H9 (cell line): ENCODE measurements at regions not wholly inside any gene's neighbourhood (a gene's known extent, or its start where the extent isn't known, plus 50 kb on each side); places are given as distances from the start of the nearest gene placed in this dataset.

Experiments used
- DNase-seq: peaks from one replicate; pipeline ENCODE4 v3.0.0-alpha.2; 2017
- H2AFZ ChIP-seq: one replicate; pipeline ENCODE4 v1.6.1; 2013; ENCODE audit warnings: mild to moderate bottlenecking, low read length, control low read depth, moderate library complexity
- H2AK5ac ChIP-seq: 2 replicates; pipeline ENCODE4 v1.6.1; 2013; ENCODE audit warnings: low read length, control low read depth, mixed read lengths; ENCODE audit not compliant: insufficient read length
- H2BK120ac ChIP-seq: one replicate; pipeline ENCODE4 v1.6.1; 2013; ENCODE audit warnings: low read depth, mild to moderate bottlenecking, low read length, control low read depth, inconsistent platforms; ENCODE audit not compliant: poor library complexity, severe bottlenecking
- H2BK12ac ChIP-seq: 2 replicates; pipeline ENCODE4 v1.6.1; 2013; ENCODE audit warnings: low read length, control low read depth, mixed read lengths, low read depth; ENCODE audit not compliant: insufficient read length
- H2BK15ac ChIP-seq: 2 replicates; pipeline ENCODE4 v1.6.1; 2013; ENCODE audit warnings: low read depth, low read length, control low read depth
- H2BK20ac ChIP-seq: one replicate; pipeline ENCODE4 v1.6.1; 2013; ENCODE audit warnings: low read depth, mild to moderate bottlenecking, low read length, control low read depth, inconsistent platforms; ENCODE audit not compliant: poor library complexity, severe bottlenecking
- H2BK5ac ChIP-seq: 2 replicates; pipeline ENCODE4 v1.6.1; 2013; ENCODE audit warnings: low read length, control low read depth, mixed read lengths; ENCODE audit not compliant: insufficient read length
- H3K14ac ChIP-seq: 2 replicates; pipeline ENCODE4 v1.6.1; 2013; ENCODE audit warnings: low read length, control low read depth; ENCODE audit not compliant: insufficient read depth
- H3K18ac ChIP-seq: 2 replicates; pipeline ENCODE4 v1.6.1; 2013; ENCODE audit warnings: low read depth, mild to moderate bottlenecking, mixed read lengths, low read length, control low read depth; ENCODE audit not compliant: insufficient read length
- H3K23ac ChIP-seq: 2 replicates; pipeline ENCODE4 v1.6.1; 2013; ENCODE audit warnings: low read length, control low read depth, mixed read lengths, low read depth; ENCODE audit not compliant: insufficient read length
- H3K23me2 ChIP-seq: 2 replicates; pipeline ENCODE4 v1.6.1; 2013; ENCODE audit warnings: low read depth, mild to moderate bottlenecking, mixed read lengths, low read length, control low read depth; ENCODE audit not compliant: insufficient read length, poor library complexity, severe bottlenecking
- H3K27ac ChIP-seq: 2 replicates; pipeline ENCODE4 v1.5.1; 2013; ENCODE audit warnings: low read length, control low read depth, mixed read lengths, low read depth; ENCODE audit not compliant: insufficient read length
- H3K27me3 ChIP-seq: 2 replicates; pipeline ENCODE4 v1.6.1; 2013; ENCODE audit warnings: low read length, control low read depth, inconsistent platforms; ENCODE audit not compliant: insufficient read depth
- H3K4ac ChIP-seq: 2 replicates; pipeline ENCODE4 v1.6.1; 2013; ENCODE audit warnings: low read depth, mild to moderate bottlenecking, control low read depth, inconsistent platforms, low read length, moderate library complexity
- H3K4me1 ChIP-seq: 2 replicates; pipeline ENCODE4 v1.6.1; 2013; ENCODE audit warnings: low read length, control low read depth, inconsistent platforms; ENCODE audit not compliant: insufficient read depth
- H3K4me2 ChIP-seq: 2 replicates; pipeline ENCODE4 v1.6.1; 2013; ENCODE audit warnings: low read length, control low read depth, mixed read lengths; ENCODE audit not compliant: insufficient read length, insufficient read depth
- H3K56ac ChIP-seq: 2 replicates; pipeline ENCODE4 v1.6.1; 2013; ENCODE audit warnings: low read depth, mild to moderate bottlenecking, mixed read lengths, low read length, control low read depth; ENCODE audit not compliant: insufficient read length
- H3K79me1 ChIP-seq: 2 replicates; pipeline ENCODE4 v1.6.1; 2013; ENCODE audit warnings: low read depth, mild to moderate bottlenecking, moderate library complexity, low read length, control low read depth, inconsistent platforms; ENCODE audit not compliant: insufficient read depth, poor library complexity, severe bottlenecking
- H3K79me2 ChIP-seq: 2 replicates; pipeline ENCODE4 v1.6.1; 2013; ENCODE audit warnings: low read length, control low read depth, inconsistent platforms; ENCODE audit not compliant: insufficient read depth
- H3K9ac ChIP-seq: 2 replicates; pipeline ENCODE4 v1.6.1; 2013; ENCODE audit warnings: low read length, control low read depth, mixed read lengths; ENCODE audit not compliant: insufficient read length; ENCODE audit errors: extremely low read depth
- H3K9me3 ChIP-seq: one replicate; pipeline ENCODE4 v1.6.1; 2013; ENCODE audit warnings: low read depth, low read length, inconsistent platforms; ENCODE audit not compliant: control insufficient read depth
- H3T11ph ChIP-seq: one replicate; pipeline ENCODE4 v1.6.1; 2013; ENCODE audit warnings: mild to moderate bottlenecking, low read length, control low read depth, inconsistent platforms
- H4K20me1 ChIP-seq: one replicate; pipeline ENCODE4 v1.6.1; 2013; ENCODE audit not compliant: control insufficient read depth, insufficient read length, insufficient read depth
- H4K5ac ChIP-seq: 2 replicates; pipeline ENCODE4 v1.6.1; 2013; ENCODE audit warnings: low read depth, mild to moderate bottlenecking, mixed read lengths, low read length, control low read depth; ENCODE audit not compliant: insufficient read length
- H4K8ac ChIP-seq: replicated peaks from 2 replicates; pipeline ENCODE4 v1.6.1; 2013; ENCODE audit warnings: low read length, control low read depth, mixed read lengths, low read depth; ENCODE audit not compliant: insufficient read length
- H4K91ac ChIP-seq: 2 replicates; pipeline ENCODE4 v1.6.1; 2013; ENCODE audit warnings: low read depth, mild to moderate bottlenecking, moderate library complexity, mixed read lengths, low read length, control low read depth; ENCODE audit not compliant: insufficient read length
- H3K27ac Mint-ChIP-seq, 3 experiments: 2 replicates in 2 of 3; 3 replicates in 1 of 3; pipeline ENCODE4 v1.8.0; 2020 to 2021; ENCODE audit warnings: mixed read lengths in 3 of 3, mild to moderate bottlenecking in 1 of 3, moderate library complexity in 1 of 3
- H3K27me3 Mint-ChIP-seq: 2 replicates; pipeline ENCODE4 v1.8.0; 2021; ENCODE audit warnings: low read depth, mild to moderate bottlenecking, moderate library complexity, mixed read lengths
- H3K36me3 Mint-ChIP-seq, 3 experiments: 2 replicates in 2 of 3; 3 replicates in 1 of 3; pipeline ENCODE4 v1.8.0; 2020 to 2021; ENCODE audit warnings: low read depth in 3 of 3, mixed read lengths in 3 of 3; ENCODE audit not compliant: insufficient read depth in 1 of 3
- H3K4me1 Mint-ChIP-seq, 2 experiments: 2 replicates each; pipeline ENCODE4 v1.8.0; 2020; ENCODE audit warnings: mixed read lengths in 2 of 2
- H3K4me3 Mint-ChIP-seq, 2 experiments: 2 replicates in 1 of 2; 3 replicates in 1 of 2; pipeline ENCODE4 v1.8.0; 2020 to 2021; ENCODE audit warnings: mild to moderate bottlenecking in 2 of 2, mixed read lengths in 2 of 2, moderate library complexity in 1 of 2
- H3K9me3 Mint-ChIP-seq, 2 experiments: 2 replicates in 1 of 2; 3 replicates in 1 of 2; pipeline ENCODE4 v1.8.0; 2020; ENCODE audit warnings: mild to moderate bottlenecking in 2 of 2, mixed read lengths in 2 of 2, moderate library complexity in 1 of 2
- CTCF ChIP-seq: fragments of 200-600 bp; sonication (generic); conservative IDR thresholded peaks from 3 replicates; pipeline ENCODE4 v1.8.0; 2021; ENCODE audit warnings: antibody characterized with exemption, mild to moderate bottlenecking
- WGBS: extraction: QIAGEN DNeasy Blood & Tissue Kit; methylation state at CpG from one replicate; pipeline ENCODE4 v1.1.7; 2013; ENCODE audit warnings: missing lambda C conversion rate, low lambda C conversion rate, mixed read lengths; ENCODE audit not compliant: insufficient read length; ENCODE audit errors: extremely low coverage; 5-methylcytosine and 5-hydroxymethylcytosine counted together

- Histone ChIP-seq H2AK5ac (no peak overlapping the region), H3K4me2 (no peak overlapping the region), H3T11ph (no peak overlapping the region), H3K14ac (no peak overlapping the region), H4K5ac (no peak overlapping the region), H4K8ac (no peak overlapping the region), H3K56ac (no peak overlapping the region), H2BK15ac (no peak overlapping the region), H2BK5ac (no peak overlapping the region), H2BK12ac (no peak overlapping the region), H3K4ac (no peak overlapping the region), H3K9me3 (no peaks in the 10 kb centered on the region), H3K79me2 (no peaks in the 10 kb centered on the region), H3K23ac (no peak overlapping the region), H3K23me2 (no peaks in the 10 kb centered on the region), H3K27ac (no peak overlapping the region), H4K20me1 (no peaks in the 10 kb centered on the region), H3K27me3 (no peaks in the 10 kb centered on the region), H4K91ac (no peak overlapping the region), H2BK120ac (no peak overlapping the region), H2AFZ (no peak overlapping the region), H2BK20ac (no peak overlapping the region), H3K4me1 (no peaks in the 10 kb centered on the region), H3K18ac (no peak overlapping the region), H3K79me1 (no peaks in the 10 kb centered on the region), H3K9ac (no peak overlapping the region)
- no CpG with 5 or more reads among the region's 2 CpGs for WGBS
- H3K36me3 Mint-ChIP-seq = peaks cover 1 to 13% (median 12%) of the 10 kb centered on the region in 3 experiments; a peak in 3 of 7 replicates
- no peaks in the 10 kb centered on the region for H3K27me3 Mint-ChIP-seq
- H3K27ac Mint-ChIP-seq = no peak overlapping the region
- no peaks in the 10 kb centered on the region for H3K4me1 Mint-ChIP-seq
- peaks cover 32 to 58% of the 10 kb centered on the region in 2 experiments for H3K9me3 Mint-ChIP-seq
- TF ChIP-seq CTCF = no peak
- H3K4me3 Mint-ChIP-seq = no peak overlapping the region
- no peak for DNase-seq
Observed at GRCh38 chrX:125758819-125759218, 407.3 kb downstream of the DCAF12L2 start.
